ENCODE measurements at regions not wholly inside any gene's neighbourhood (a gene's known extent, or its start where the extent isn't known, plus 50 kb on each side); places are given as distances from the start of the nearest gene placed in this dataset.

DNA sequence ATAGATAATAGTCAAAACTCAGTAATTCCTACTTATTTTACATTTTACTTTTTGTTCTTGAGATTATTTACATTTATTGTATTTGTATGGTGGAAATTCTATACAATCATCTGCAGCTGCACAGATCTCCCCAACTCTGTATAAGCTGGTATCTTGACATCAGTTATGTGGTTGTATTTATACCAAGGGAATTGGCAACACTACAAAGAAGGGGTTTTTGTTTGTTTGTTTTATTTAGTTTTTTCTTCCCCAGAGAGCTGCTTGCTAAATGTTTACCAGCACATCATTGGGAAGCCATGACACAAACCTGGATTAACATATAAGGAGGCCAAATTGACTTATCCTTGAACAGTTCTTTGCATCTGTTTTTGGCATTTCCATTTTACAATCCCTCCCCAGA, 389.2 kb upstream of the KCNMB2 start (continued):
- TF ChIP-seq, protein P1, sequence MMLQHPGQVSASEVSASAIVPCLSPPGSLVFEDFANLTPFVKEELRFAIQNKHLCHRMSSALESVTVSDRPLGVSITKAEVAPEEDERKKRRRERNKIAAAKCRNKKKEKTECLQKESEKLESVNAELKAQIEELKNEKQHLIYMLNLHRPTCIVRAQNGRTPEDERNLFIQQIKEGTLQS (IDR thresholded peaks at IDR 0.05; ENCODE audit: insufficient read depth, low read depth, low read length): no peak
- no peak for TF ChIP-seq TCF12 (IDR thresholded peaks at IDR 0.05; ENCODE audit: low read depth, low read length)
- no peak for TF ChIP-seq SP2 (IDR thresholded peaks at IDR 0.05; ENCODE audit: low read length)
- no peak for TF ChIP-seq POLR2AphosphoS5 (IDR thresholded peaks at IDR 0.05; ENCODE audit: low read depth, low read length)
- TF ChIP-seq KDM1A (IDR thresholded peaks at IDR 0.05; ENCODE audit: borderline replicate concordance, low read length): no peak
- TF ChIP-seq EGR1 (IDR thresholded peaks at IDR 0.05; ENCODE audit: borderline replicate concordance, low read depth, low read length): no peak
- no peak for TF ChIP-seq KDM4A (IDR thresholded peaks at IDR 0.05; ENCODE audit: low read depth, low read length, severe bottlenecking)
